IPS-11a (cell line): ENCODE measurements at regions not wholly inside any gene's neighbourhood (a gene's known extent, or its start where the extent isn't known, plus 50 kb on each side); places are given as distances from the start of the nearest gene placed in this dataset.

Source experiments
- H3K4me3 ChIP-seq: one replicate; pipeline ENCODE4 v1.5.1; 2013; ENCODE audit warnings: low read depth, low read length, control low read depth

DNA sequence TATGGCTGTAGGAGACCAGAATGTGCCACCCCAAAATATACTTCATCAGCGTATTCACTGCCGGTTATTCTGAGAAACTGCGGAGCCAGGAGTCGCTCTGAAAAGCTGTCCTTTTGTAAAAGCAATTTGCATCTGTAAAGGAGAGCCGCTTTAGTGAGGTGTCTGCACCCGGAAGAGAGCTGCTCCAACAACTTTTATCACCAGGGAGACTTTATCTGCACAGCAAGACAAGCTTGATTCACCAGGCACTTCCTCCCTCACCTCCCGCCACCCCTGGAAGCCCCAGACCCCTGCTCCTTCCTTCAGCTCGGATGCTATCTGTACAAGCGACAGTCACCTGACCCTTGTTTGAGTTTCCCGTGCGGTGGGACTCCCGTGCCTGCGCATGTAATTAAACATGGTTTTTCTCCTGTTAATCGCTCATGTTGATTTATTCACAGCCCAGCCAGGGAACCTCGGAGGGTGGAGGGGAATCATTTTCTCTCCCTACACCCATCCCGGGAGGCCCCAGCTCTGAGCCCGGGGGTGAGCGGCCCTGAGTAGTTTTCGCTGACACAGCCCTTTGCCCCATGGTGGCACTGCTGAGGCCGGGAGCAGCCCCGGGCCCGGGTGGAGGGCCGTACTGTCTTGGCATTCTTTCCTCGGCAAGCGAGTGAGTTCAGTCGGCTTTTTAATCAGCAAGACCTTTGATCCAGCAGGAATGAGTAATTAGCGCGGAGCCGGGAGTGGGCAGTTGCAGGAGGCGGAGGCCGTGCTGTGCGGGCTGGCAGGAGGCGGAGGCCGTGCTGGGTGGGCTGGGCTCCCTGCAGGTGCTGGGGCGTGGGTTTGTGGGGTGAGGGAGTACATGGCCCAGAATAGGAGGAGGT lies 222.7 kb upstream of the CIBAR2 start:
- no peak overlapping the region for H3K4me3 ChIP-seq

DNA sequence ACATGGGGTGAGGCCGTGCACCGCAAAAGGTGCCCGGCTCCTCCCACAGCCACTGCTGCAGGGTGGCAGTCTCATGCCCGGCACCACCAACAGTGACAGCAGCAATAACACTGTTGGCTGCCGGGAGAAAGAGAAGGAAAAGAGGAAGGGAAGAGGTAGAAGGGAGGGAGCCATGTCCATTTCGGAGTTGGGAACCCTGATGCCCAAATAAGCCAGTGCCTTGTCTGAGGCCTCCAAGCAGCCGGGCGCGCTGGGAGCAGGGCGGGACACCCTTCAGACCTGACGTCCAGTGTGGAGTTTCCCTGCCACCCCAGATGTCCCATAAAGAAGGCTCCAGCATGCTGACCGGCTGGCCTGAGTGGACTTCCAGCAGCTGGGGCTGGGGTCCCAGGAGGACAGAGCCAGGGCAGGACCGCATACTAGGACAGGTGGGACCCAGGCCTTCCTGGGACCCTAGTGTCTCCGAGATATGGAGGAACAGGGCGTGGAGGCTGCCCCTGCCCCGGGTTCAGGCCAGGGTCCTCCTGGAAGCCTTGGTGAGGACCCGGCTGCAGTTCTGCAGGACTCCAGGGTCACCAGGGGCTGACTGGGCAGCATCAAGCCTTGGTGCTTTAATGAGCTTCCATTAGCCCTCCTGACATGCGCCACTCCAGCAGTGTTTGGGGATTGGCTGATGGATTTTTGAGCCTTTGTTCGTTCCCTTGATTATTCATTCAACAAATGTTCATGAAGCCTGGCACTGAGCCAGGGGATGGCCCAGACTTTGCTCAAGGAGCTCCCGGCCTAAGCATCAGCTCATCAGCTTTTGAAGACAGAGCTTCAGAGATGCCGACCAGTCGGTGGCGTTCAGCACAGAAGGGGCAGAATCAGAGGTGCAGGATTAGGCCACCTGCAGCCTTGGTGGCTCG lies 223.6 kb upstream of the CIBAR2 start:
- H3K4me3 ChIP-seq = no peak overlapping the region

DNA sequence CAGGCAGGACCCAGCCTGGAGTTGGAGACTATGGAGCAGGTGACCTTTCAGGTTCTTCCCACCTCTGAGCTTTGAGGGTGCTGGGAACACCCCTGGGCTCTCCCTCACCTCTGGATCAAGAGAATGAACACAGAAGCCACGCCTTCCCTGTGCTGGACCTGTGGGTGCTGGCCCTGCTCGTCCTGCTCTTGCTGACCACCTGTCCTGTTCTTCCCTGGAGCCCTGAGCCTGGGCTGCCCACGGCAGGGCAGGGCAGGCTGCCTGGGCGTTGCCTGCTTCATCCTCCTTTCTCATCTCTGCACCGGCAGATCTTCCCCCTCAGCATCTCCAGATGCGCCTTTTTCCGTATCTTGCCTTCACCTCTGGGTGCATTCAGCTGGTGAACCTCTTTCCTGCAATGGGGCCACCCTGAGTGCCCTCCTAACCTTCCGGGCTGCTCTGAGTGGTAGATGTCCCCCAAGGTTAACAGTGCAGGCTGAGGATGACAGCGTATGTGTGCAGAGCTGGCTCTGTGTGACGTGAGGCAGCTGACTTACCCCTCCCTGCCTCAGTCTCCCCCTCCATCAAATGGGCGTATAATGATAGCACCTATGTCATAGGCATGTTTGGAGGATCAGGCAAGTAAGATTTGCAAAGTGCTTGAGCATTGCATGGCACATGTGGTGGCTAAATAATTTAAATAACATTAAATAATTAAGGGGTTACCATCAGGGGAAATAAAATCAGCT lies 225.8 kb upstream of the CIBAR2 start:
- H3K4me3 ChIP-seq = no peak overlapping the region

DNA sequence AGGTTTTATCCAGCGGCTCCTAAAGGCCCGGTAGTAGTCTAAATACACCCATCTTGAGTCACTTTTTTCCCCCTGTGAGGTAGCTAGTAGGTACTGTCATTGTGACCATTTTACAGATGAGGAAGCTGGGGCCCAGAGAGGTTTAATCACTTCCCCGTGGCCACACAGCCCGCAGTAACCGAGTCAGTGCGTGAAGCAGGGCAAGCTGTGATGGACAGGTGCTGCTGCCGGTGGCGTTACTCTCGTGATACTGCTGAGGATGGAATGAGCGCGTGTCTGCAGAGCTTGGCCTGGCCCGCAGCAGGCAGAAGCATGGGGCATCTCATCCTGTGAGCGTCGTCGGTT lies 226.3 kb upstream of the CIBAR2 start:
- H3K4me3 ChIP-seq = no peak overlapping the region

DNA sequence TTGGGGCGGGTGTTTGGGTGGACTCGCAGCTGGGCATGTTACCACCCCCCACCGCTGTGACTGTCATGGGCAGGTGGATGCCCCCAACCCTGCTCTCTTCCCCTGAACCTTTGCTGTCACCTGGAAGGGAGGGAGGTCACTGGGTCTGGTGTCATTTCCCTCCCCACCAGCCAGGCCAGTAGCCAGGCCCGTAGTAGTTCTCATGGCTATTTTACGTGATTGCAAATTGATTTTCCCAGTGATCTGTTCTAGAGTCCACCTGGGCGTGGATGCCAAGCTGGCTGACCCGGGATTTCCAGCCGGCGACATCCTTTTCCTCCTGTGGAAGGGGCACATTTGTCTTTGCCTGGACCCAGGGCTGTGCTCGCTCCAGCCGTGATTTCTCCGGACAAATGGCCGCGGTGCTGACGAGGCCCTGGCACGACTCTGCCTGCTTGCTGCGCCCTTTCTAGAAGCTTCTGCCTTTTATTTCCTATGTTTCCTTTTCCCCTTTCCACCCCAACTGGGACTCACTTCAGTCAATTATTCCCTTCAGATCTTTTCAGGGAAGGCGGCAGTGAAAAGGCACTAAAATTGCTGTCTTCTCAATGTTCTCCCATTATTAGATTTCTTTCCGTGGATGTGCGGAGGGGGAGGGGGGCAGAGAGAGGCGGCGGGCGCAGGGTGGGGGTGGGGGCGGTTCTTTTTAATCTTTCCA lies 226.9 kb upstream of the CIBAR2 start:
- H3K4me3 ChIP-seq = no peak overlapping the region

DNA sequence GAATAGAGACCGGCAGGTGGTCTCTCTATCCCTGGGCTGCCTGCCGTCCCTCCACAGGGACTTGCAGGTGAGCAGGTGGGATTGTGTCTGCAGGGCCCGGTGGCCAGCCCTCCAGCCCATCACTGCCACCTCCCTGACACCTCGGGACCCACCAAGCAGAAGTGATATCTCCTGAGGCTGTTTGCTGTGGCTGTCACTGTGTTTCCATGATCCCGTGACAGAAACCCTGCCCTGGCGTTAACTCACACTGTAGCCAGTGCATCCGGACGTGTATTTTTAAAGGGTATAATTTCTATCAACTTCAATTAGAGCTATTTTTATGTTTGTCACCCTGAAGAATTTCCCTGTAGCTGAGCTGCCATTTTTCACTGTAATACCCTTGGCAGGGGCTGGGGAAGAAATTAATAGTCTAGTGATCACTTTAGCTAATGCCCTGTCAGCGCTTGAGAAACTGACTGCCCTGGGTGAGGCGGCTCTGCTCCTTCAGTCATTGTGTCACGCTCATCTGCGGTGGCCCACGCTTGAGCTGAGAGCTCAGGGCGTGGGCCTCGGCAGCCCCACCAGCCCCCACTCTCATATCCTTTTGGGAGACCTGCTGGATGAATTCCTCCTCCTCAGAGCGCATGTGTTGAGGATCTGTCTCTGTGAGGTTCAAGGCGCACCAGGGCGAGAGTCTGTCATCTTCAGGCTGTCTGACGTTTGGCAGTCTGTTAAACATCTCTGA lies 229.9 kb upstream of the CIBAR2 start:
- H3K4me3 ChIP-seq = no peak overlapping the region

DNA sequence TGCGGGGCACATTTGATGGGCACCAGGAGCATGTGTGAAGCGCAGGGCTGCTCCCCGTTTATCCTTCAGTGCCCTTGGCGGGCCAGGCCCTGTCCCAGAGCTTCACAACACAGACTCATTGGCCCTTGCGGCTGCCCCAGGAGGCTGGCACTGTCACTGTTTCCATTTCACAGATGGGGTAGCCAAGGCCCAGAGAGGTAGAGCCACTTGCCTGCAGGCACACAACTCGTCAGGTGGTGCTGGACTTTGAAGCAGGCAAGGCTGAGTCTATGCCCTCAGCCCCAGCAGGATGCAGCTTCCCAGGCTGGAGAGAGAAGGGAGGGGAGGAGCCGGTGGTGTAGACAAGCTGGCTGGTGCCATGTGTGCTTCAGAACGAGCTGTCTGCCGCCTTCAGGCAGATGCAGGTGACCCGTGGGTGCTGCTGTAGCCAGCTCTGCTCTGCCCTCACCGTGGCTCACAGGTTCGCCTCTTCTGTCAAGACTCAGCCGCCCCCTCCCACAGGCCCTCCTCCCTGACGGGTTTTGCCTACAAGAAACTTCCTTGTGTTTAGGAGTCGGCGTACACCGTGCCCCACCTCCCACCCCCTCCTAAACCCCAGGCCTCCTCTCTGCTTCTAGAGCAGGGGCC lies 232.3 kb upstream of the CIBAR2 start:
- H3K4me3 ChIP-seq = no peak overlapping the region

DNA sequence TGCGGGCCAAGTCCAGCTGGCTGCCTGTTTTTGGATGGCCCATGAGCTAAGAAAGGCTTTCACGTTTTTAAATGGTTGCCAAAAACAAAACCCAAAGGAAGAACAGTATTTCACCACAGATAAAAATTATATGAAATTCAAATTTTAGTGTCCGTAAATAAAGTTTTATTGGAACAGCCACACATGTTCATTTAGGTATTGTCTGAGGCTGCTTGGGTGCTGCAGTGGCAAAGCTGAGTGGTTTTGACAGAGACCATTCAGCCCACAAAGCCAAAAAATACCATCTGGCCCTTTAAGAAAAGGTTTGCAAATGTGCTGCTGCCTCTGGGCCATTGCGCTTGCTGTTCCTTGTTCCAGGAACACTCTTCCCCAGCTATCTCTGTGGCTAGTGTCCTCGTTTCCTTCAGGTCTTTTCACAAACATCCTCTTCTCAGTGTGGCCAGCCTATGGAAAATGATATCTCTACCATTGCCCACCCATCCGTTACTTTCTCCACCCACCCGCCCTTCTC lies 232.9 kb upstream of the CIBAR2 start:
- H3K4me3 ChIP-seq = no peak overlapping the region

DNA sequence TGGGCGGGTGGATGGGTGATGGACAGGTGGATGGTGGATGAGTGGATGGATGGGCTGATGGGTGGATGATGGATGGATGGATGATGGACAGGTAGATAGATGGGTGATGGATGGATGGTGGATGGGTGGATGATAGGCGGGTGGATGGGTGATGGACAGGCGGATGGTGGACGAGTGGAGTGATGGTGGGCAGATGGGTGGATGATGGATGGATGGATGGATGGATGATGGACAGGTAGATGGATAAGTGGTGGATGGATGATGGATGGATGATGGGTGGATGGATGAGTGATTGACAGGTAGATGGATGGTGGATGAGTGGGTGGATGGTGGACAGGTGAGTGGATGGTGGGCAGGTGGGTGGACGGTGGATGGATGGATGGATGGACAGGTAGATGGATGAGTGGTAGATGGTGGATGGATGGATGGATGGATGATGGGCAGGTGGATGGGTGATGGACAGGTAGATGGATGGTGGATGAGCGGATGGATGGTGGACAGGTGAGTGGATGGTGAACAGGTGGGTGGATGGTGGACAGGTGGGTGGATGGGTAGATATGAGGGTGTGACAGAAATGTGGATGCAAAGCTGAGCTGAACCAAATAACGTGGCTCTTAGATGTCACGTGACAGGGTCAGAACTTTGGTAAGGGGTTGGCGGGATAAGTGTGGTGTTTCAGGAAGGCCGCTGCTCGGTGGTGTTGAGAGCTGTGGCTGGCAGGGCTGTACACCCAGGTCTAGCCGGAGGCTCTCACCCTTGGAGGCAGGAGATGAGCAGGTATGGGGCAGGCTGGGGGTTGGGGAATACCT lies 234.3 kb upstream of the CIBAR2 start:
- H3K4me3 ChIP-seq = no peak overlapping the region

DNA sequence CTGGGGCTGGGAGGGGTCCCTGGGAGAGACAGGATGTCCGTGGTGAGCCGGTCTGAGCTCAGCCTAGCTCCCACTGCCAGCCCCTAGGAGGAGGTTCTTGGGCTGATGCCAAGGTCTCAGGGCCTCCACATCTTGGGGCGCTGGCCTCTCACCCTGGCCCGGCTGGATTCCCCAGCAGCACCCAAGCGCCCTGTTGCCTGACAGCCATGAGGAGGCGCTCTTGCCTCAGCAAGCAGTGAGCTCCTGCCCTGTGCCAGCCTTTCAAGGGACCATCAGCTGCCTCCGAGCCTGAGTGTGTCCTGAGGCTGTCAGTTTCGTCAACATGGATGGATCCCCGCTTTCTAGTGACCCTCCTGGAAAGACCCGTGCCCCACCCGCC lies 234.9 kb upstream of the CIBAR2 start:
- H3K4me3 ChIP-seq = no peak overlapping the region

DNA sequence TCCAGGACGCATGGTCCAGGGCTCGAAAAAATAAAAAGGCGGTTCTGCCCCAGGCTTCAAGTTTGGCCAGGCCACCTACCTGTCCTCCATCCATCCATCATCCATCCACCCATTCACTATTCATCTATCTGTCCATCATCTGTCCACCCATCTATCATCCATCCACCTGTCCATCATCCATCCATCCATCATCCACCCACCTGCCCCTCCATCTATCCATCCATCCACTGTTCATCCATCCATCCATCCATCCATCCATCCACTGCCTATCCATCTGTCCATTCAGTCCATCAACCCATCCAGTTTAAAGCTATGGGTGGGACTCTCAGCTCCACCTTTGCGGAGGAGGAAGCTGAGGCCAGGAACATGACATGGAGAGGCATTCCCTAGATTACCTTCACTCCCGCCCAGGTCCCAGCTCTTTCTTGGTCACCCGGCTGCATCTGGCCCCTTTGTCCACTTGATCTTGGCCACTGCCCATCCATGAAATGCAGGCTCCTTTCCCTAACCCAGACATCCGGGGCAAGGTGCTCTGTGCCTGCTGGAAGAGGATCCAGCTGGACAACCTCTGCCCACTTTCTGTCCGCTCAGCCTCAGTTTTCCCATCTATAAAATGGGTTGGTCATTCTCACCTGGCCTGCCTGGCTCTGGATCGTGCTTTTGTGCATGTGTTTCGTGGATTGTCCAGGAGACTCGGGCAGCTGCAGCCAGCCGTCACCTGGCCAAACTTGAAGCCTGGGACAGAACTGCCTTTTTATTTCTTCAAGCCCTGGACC lies 236.0 kb upstream of the CIBAR2 start:
- no peak overlapping the region for H3K4me3 ChIP-seq

DNA sequence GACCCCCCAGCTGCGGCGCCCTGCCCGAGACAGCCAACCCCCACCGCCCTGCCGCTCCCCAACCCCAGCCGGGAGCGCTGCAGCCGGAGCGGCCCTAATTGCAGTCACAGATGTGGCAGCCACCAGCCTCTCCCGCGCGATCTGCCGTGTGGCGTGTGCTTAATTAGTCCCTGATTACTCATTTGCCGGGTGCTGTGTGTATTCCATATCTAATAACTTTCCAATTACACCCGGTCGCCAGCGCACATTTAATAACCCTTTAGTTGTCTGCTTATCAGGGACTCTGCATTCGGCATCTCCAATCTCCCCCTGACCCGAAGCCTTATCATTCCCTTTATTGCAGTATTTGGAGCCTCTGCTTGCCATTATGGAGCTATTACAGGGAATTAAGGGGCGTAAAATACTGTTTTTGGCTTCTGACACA lies 236.7 kb upstream of the CIBAR2 start:
- H3K4me3 ChIP-seq = no peak overlapping the region

DNA sequence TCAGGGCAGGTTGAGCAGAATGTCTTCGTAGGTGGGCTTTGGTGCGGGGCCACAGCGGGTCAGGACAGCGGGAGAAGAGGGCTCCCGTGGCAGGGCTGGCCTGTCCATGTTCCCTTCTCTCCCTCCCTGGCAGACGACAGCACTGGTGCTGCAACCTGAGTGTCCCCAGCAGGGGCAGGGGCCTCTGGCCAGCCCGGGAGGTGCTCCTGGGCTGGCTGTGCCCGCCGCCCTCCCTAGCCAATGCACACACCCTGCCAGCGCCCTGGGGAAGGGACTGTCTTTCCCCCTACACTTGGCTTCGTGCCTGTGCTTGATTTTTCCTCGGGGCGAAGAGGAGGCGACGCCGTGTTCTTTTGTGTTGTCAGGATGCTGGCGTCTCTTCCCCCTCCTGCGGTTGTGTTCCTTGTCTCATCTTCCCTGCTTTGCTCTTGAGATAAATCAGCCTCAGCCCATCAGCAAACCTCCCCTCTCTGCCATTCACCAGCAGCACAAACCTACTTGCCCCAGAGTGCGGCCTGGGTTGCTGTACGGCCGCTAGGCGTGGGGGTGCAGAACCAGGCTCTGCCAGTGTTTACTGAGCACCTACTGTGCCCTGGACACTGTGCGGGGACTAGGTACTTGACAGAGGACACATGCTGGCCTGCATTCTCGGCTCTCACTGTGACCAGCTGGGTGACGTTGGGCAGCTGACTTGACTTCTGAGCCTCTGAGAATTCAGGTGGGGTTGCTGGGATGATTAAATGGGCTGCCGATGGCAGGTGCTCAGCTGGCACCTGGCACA lies 237.3 kb upstream of the CIBAR2 start:
- H3K4me3 ChIP-seq = no peak overlapping the region

DNA sequence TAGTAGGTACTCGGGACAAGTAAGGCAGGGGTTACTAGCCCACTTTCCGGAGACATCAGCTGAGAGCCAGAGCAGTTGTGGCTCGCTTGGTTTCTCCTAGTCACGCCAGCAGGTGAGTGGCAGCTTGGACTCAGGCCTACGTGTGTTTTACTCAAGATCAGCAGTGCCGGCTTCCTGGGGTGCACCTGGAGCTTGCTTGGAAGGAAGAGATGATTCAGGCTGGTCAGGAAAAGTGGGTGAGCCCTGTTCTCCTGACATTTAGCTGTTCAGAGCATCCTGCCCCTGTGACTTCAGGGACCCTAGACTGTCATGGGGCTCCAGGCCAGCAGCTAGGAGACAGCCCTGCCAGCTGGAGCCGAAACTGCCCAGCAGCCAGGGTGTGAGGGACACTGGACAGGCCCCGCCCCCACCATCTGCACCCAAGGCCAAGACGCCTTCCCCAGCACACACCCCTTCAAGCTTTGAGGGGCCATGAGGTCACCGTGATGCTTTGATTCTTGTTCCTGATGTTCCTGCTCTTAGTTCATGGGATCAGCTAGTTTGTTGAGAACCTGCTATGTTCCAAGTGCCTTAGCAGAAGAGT lies 238.0 kb upstream of the CIBAR2 start:
- H3K4me3 ChIP-seq = no peak overlapping the region

DNA sequence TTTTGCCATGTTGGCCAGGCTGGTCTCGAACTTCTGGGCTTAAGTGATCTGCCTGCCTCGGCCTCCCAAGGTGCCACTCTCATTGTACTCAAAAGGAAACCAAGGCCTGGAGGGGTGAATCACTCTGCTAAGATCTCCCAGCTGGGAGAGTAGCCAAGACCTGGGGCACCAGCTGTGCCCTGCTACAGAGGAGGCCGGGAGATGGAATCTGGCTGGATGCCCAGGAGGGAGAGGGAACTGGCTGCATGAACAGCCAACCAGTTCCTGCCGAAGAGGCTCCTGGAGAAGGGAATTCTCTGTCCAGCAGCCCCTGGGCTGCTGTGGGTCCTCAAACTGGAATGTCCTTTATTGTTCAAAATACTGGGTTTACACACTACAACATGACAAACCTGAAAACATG lies 238.7 kb upstream of the CIBAR2 start:
- H3K4me3 ChIP-seq = no peak overlapping the region

DNA sequence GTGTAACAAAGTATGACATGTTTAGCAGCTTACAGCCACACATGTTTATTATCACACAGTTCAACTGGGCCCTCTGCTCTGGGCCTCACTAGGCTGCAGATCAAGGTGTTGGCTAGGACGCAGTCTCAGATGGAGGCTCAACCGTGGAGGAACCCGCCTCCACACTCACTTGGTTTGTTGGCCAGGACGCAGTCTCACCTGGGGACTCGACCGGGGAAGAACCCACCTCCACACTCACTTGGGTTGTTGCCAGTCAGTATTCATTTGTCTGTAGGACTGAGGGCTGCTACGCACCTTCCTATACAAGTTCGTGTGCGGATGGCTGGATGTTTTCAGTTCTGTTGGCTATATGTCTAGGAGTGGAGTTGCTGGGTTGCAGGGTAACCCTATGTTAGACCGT lies 240.7 kb upstream of the CIBAR2 start:
- no peak overlapping the region for H3K4me3 ChIP-seq
